GM10266 (cell line): ENCODE measurements at regions not wholly inside any gene's neighbourhood (a gene's known extent, or its start where the extent isn't known, plus 50 kb on each side); places are given as distances from the start of the nearest gene placed in this dataset.

ENCODE experiments used
- DNase-seq: peaks from one replicate; pipeline ENCODE4 v3.0.0; 2012; ENCODE audit errors: extremely low spot score
- TF ChIP-seq, protein P1 (sequence below): IDR thresholded peaks from 2 replicates; pipeline ENCODE4 v1.5.1; 2012; ENCODE audit warnings: mild to moderate bottlenecking, low read depth; ENCODE audit not compliant: control insufficient read depth, insufficient read depth; ENCODE audit errors: missing control alignments

DNA sequence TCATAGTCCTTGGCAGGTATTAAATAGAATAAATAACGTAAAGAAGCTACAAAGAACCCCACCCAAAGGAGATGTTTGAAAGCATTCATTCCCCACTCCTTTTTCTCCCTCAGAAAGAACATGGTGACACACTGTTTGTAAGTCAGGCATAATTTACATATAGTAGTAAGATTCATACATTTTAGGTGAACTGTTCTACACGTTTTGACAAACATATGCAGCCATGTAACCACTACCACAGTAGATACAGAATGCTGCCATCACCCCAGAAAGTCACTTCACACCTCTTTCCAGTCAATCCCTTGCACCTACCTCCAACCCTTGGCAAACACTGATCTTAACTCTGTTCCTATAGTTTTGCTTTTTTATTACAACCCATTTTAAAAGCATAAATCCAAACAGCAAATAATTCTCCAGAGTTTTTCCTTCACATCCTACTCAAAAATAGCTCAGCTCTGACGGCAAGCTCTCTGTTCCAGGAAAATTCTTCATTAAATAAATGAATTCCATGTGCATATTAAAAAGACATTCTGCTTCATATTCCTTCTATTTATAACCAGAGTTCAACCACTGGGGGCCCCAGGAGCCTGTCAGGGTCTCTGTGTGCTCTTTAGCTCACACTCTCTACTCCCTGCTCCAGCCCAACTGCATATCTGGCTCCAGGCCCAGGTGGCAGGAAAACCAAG, 258.8 kb downstream of the PLPP3 start:
- TF ChIP-seq, protein P1, sequence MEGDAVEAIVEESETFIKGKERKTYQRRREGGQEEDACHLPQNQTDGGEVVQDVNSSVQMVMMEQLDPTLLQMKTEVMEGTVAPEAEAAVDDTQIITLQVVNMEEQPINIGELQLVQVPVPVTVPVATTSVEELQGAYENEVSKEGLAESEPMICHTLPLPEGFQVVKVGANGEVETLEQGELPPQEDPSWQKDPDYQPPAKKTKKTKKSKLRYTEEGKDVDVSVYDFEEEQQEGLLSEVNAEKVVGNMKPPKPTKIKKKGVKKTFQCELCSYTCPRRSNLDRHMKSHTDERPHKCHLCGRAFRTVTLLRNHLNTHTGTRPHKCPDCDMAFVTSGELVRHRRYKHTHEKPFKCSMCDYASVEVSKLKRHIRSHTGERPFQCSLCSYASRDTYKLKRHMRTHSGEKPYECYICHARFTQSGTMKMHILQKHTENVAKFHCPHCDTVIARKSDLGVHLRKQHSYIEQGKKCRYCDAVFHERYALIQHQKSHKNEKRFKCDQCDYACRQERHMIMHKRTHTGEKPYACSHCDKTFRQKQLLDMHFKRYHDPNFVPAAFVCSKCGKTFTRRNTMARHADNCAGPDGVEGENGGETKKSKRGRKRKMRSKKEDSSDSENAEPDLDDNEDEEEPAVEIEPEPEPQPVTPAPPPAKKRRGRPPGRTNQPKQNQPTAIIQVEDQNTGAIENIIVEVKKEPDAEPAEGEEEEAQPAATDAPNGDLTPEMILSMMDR, result no peak
- no peak for DNase-seq

DNA sequence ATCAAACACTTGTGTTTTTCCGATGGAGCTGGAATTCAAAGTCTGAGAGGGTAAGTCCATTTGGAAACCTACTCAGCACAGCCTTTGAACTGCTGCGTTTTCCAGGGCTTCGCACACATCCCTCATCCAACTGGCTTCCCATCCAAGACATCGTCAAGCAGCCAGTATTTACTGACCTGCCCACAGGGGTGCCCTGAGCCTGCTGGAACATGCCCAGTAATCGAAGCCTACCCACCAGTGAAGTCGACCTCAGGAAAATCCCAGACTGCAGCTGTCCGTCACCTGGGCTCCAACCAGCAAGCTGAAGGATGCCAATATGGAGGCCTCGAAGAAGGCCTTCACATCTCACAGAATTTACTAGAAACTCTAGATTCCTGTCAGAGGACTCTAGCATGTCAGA, 261.6 kb downstream of the PLPP3 start:
- DNase-seq, result no peak
- TF ChIP-seq, protein P1, result no peak

GRCh38 chr1:56315293-56315942, 263.9 kb downstream of the PLPP3 start:
- DNase-seq, result no peak
- TF ChIP-seq, protein P1, result no peak

DNA sequence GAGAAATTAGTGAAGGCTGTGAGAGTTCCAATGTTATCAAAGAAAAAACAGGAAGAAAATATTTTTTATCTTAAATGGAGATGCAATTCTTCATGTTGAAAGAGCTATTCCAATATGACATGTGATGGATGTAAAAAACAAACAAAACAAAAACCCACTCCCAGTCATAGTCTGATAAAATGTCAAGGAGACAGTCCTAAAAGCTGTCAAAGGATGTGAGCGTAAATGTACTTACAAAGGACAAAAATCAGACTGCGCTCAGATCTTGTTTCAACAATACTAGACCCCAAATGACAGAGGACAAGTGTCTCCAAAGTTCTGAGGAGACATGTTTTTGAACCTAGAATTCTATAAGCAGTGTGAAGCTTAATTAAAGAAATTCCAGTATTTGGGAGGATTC, 265.8 kb downstream of the PLPP3 start:
- no peak for DNase-seq
- TF ChIP-seq, protein P1, result no peak

DNA sequence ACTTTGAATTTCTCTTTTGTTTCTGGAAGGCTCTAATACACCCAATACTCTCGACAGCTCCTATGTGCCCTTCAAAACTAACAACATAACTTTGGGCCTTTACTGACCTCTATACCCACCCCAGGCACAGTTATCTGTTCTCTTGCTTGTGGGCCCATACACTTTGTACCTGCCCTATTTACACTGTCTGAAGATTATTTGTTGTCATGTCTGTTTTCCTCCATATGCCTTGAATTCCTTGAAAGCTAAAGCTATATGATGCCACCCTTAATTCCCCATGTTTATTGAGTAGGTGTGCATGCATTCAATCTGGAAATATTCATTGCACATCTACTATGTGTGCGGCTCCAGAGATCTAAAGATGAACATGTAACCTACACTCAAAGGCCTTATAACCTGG, 267.6 kb downstream of the PLPP3 start:
- TF ChIP-seq, protein P1, result no peak
- no peak for DNase-seq

GRCh38 chr1:56310945-56311344, 268.4 kb downstream of the PLPP3 start:
- no peak for DNase-seq
- TF ChIP-seq, protein P1, result no peak

DNA sequence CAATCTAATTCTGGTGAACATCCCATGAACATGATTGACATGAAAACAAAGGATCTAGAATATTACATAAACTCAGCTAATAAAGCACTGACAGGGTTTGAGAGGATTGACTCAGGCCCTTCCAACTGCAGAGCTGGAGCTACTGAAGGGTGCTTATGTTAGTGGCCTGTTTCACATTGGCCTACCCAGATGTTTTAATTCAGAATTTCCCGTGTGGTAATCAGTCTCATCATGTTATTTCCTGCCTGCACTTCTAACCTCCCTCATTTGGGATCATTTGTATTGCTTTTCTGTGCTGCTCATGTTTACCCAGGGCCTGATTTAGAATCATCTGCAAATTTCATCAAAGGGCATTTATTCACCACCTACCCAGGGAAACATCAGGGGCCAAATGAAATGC, 270.3 kb downstream of the PLPP3 start:
- TF ChIP-seq, protein P1, result no peak
- no peak for DNase-seq
